Body of pancreas (tissue), 4 donors: ENCODE measurements at regions not wholly inside any gene's neighbourhood (a gene's known extent, or its start where the extent isn't known, plus 50 kb on each side); places are given as distances from the start of the nearest gene placed in this dataset.

Experiments
- CTCF ChIP-seq, 7 experiments: fragments of 450-650 bp in 4 of 7; fragments of 200-600 bp in 3 of 7; sonication (generic) in 3 of 7; IDR thresholded peaks; one replicate each; pipeline ENCODE4 v1.5.1; 2016 to 2019; ENCODE audit warnings: antibody characterized with exemption in 7 of 7
- POLR2A ChIP-seq, 3 donors: fragments of 450-650 bp; IDR thresholded peaks; one replicate each; pipeline ENCODE4 v1.6.1; 2016; ENCODE audit warnings: antibody characterized with exemption in 3 of 3, mild to moderate bottlenecking in 2 of 3

- TF ChIP-seq POLR2A (IDR thresholded peaks at IDR 0.05) (no peak), CTCF (IDR thresholded peaks at IDR 0.05) (no peak)
These were observed 288.1 kb downstream of the MYCN start for GRCh38 chr2:16228471-16228870.
